Erythroblast (primary cell): ENCODE measurements at regions not wholly inside any gene's neighbourhood (a gene's known extent, or its start where the extent isn't known, plus 50 kb on each side); places are given as distances from the start of the nearest gene placed in this dataset.

Source experiments
- DNase-seq, 2 experiments: peaks; one replicate each; lab custom pipeline; 2025; lab: John Stamatoyannopoulos, UW
- GATA1 ChIP-seq: IDR thresholded peaks from 2 replicates; pipeline ENCODE4 v1.6.1; 2011; ENCODE audit warnings: low read depth, mild to moderate bottlenecking, control low read depth, low read length, moderate library complexity
- POLR2A ChIP-seq: IDR thresholded peaks from 2 replicates; pipeline ENCODE4 v1.6.1; 2011; ENCODE audit warnings: mild to moderate bottlenecking, low read length

DNA sequence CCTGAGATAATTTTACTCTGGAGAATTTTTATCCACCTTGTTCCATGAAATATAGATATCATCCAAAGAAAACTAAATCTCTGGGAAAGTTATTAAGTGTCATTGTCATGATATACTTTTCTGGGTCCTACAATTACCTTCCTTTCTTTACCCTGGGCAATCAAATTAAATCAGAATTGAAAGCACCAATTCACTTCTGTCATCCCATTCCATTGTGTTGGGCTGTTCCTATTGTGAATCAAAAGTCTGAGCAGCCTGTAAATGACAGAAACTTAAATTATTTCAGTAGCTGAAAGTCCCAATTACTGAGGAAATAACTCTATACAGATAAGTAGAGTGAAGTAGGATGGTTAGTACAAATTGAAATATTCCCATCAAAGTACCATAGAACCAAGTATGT, 1284.2 kb downstream of the EFNB2 start:
- DNase-seq = no peak
- TF ChIP-seq GATA1 = no peak
- TF ChIP-seq POLR2A = no peak

DNA sequence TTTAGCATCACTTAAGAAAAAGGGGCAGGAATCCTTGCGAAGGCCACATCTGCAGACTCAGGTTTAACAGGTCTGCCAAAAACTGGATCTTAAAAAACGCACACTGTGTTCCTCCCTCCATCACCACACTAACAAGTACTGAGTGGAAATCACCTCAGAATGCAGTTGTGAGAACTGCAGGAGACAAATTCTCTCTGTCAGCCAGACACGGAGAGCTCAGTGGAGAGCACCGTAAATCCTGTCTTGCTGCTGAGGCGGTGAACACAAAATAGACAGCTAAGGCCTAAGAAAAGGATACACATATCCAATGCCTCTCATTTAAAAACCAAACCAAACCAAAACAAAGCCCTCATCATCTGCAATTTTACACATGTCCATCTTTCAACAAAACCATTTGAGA, 1287.6 kb downstream of the EFNB2 start:
- no peak for TF ChIP-seq POLR2A
- no peak for TF ChIP-seq GATA1
- DNase-seq = no peak

DNA sequence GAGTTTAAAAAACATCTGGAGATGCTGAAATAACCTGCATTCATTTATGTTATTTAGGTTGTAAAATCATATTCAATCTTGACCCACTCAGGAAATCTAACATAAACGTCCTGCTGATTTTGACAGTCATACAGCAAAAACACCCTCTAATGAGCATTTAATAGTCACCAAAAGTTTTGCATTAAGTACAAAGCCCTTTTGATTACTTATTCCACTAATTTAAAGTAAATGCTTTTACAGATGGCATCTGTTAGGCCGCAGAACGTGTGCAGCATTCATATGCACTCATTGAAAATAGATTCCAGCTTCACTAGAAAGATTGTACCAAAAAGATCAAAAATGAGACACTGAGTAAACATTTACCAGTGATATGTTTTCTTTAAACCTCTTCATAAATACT, 1295.1 kb downstream of the EFNB2 start:
- no peak for DNase-seq
- no peak for TF ChIP-seq GATA1
- no peak for TF ChIP-seq POLR2A

DNA sequence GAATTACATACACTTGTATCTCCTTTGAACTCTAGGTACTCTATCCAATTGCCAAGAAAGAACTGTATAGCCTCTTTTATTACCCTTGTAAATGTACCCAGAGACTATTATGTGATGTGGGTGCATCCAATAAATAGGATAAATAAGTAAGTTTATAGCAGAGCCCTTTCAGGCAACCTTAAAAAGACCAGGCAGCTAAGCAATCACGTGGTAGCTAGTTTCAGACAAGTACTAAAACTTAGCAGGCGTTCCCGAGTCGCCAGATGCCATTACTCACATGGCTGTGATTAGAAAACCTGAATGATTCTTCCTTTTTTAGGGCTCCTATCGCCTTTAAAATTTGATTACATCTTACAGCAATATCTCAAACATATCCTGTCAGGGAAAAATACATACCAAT, 1303.0 kb downstream of the EFNB2 start:
- no peak for DNase-seq
- TF ChIP-seq GATA1 (no peak), POLR2A (no peak)

DNA sequence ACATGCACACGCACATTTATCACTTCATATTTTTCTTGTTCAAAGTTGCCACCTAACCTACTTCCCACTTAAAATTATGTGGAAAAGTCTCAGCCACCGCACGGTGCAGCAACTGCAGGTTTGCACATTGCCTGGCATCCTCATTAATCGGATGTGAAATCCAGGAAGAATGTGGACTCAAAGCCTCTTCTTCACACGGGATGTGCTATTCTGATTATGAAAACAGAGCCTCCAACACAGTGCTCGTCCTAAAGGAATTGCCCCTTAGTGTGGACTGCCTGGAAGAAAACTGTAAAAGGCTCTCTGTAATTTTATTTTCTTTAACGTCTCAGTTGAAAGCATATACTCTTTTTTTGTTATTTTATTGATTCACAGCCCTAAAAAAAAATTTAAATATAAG, 1303.5 kb downstream of the EFNB2 start:
- TF ChIP-seq GATA1 = no peak
- DNase-seq = no peak

DNA sequence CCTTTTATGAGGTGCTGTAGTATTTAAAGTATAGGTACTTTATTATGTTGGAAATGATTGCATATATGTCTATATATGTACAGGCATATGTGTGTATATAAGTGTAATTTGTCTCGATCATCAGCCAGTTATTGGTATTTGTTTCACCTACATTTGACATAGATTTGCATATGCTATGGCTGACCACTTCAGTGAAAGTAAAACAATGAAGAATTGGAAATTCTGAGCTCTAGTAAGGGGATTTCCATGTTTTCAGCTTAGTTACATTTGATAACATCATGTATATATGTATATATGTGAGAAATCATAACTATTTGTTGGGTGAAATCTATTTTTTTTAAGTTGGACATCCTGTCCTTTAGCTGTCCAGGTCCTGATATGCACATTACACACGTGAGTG, 1303.9 kb downstream of the EFNB2 start:
- no peak for DNase-seq
- TF ChIP-seq GATA1 = no peak
- no peak for TF ChIP-seq POLR2A

DNA sequence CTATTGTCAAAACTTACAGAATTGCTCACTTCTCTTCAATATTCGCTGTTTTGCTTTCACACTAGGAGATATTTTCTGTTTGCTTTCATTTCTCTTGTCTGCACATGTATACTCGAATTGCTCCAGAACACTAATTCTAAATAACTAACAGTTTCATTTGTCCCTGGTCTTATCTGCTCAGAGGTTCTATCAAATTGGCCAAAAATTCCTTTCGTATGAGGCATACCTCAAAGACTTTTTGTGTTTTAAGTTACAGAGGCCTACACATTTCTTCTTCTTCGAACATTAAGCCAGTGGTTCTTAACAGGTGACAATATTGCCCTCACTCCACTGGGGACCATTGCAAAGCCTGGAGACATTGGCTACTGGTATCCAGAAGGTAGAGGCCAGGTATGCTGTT, 1314.6 kb downstream of the EFNB2 start:
- no peak for TF ChIP-seq GATA1
- no peak for TF ChIP-seq POLR2A

DNA sequence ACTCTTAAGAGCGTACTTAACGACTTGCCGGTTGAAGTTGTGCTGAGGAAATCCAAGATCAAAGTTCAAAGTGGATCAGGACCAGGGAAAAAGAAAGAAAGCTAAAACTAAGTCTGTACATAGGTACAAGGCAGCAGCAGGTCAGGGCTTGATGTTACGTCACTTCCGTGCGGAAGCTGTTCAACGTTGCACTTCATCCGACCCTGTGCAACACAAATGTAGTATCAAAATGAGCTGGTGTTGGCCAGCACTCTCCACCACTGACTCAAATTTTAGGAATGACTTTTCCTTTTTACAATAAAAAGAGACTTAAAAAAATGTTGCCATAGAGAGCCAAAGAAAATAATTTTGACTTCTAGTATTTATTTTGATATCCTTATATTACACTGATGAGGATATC, 1315.4 kb downstream of the EFNB2 start:
- no peak for DNase-seq
- TF ChIP-seq GATA1 = no peak
- no peak for TF ChIP-seq POLR2A

More for the DNA sequence above, 1314.6 kb downstream of the EFNB2 start:
- DNase-seq = no peak

DNA sequence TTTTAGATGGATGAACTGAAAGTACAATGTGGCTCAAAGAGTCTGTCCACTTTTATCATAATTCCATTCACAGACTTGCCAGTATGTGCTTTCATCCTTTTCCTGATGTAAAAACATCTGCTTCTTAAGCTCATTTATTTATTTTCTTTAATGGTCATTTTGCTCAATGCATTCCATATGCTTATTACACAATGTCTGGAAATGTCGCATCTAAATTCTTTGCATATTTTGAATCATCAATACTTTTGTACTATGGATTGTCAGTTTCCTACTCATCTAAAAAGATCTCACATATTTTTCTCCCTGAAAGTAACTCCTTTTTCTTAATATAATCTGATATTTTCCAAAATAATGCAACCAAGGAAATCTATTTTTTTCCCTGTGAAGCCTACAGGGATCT, 1315.8 kb downstream of the EFNB2 start:
- no peak for TF ChIP-seq POLR2A
- DNase-seq = no peak

DNA sequence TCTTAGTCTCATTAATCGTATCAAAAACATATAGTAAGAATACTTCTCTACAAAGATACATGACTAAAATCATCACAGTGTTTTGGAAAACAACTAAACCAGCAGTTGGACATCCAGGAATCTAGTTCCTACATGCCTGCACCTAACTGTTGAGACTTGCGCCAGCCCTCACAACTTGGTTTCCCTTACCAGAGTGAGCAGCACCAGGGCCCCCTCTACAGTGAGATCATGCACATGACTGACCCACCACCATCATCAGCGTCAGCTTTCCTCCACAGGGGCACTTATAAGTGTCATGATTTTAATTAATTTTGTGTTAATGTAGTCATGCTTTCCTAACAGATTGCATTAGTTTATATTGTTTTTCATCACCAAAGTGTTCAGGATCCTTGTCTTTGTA, 1322.0 kb downstream of the EFNB2 start:
- peak in 1 of 2 experiments; percentile 1 for DNase-seq
- no peak for TF ChIP-seq GATA1
- TF ChIP-seq POLR2A = no peak

DNA sequence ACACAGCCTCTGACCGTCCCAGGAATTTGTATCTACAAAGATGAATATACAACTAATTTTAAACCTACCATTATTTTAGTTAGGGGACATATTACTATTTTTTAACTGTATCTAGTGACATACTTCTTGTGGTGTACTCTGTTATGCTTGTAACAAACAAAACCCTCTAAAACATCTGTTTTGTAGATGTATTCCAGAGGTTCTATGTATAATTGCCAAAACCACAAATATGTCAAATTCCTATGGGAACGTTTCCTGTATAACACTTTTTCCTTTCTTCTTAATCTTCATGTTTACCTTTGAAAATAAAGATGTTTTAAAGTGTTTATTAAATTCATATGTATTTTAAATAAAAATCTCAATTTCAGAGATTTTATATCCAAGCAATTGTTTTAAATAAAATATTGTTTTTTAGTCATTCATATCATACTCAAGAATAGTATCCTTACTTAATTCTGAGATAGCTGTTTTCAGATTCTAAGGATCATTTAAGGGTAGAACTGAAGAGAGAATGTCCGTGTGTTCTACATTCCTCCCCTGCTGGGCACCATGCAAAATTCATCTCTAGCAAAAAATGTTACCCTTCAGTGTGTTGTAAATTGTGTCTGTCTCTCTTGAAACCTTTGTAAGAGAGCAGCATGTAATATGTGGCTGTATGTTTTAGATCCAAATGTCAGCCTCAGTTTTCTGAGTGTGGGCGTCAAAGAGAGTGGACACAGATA, 1327.7 kb downstream of the EFNB2 start:
- DNase-seq = no peak
- no peak for TF ChIP-seq GATA1
- no peak for TF ChIP-seq POLR2A

DNA sequence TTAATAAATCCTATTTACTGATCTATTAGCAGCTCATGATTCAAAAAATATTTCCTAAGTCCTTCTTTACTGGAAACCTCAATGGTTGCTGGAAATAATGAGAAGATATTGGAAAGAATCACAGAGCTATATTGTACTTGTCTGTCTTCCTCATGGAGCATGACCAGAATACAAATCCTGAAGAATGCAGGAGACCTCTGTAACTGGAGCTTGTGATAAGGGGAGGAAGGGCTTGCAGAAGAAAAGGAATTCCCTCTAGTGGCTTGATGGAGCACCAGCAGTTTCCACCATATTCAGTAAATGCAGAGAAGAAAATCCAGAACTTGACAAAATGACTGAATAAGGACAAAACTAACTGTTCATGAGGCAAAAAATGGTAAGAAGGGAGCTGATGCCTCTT, 1333.1 kb downstream of the EFNB2 start:
- peak in 1 of 2 experiments; percentile 8 for DNase-seq
- TF ChIP-seq POLR2A = no peak
- TF ChIP-seq GATA1 = no peak

DNA sequence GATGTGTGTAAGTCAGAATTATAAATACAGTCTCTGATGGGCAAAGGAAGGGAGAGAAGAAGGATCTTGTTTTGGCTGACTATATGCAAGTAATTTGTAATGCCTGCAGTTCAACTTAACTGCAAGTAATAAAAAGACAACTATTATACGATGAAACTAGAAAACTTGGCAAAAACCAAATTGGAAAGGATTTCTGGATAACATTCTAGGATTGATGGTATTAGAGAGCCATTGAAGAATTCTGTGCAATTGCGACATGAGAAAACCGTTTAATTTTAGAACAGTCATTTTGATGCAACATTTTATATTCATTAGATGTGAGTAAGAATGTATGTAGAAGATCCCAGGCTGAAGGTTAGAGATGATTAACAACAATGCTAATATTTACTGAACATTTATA, 1334.1 kb downstream of the EFNB2 start:
- no peak for DNase-seq
- no peak for TF ChIP-seq POLR2A
- no peak for TF ChIP-seq GATA1

DNA sequence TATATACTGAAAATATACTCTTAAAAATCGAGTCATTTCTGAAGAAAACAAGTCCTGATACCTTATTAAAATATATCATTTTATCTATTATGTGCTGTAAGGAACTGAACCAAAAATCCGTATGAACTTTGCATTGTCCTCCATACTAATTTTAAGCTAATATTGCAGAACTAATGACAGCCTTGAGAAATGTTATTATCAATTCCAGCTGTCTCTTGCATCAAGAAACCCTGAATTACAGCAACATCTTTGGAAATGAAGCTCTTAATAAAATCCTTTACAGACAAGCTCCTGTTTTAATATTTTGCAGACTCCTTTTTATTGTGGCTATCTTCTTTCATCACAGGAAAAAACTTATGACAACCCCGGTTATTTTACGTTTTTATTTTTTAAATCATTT, 1335.3 kb downstream of the EFNB2 start:
- DNase-seq = no peak
- TF ChIP-seq POLR2A = no peak
- no peak for TF ChIP-seq GATA1

DNA sequence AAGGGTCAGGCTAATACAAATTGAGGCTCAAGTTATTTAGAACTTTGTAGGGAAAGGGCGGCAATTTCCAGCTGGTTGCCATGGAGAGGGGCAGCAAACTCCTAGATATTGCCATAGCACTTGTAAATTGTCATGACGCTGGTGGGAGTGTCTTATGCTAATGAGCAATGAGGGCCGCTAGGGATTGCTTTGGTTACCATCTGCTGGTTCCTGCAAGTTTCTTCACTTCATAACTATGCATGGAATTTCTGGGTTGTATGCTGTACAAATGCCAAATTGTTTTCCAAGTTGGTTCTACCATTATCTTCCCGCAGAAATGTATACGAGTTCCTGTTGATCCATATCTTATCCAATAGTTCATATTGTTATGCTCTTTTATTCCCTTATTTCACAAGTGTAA, 1339.4 kb downstream of the EFNB2 start:
- DNase-seq = no peak
- TF ChIP-seq GATA1 = no peak
- TF ChIP-seq POLR2A = no peak

DNA sequence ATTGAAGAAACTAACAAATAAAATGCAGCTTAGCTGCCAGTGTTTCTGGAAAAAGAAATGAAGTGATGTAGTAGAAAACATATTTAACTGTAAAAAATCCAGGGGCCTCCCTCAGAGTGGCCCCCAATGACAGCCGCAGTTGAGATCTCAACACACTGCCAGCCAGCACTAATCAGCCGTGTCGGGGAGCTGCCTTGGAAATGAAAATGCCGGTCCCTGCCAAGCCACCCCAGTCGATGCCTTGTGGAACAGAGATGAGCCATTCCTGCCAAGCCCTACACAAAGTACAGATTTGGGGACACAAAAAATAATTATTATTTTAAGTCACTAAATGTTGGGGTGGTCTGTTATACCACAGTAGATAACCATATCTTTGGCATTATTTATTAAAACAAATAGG, 1342.4 kb downstream of the EFNB2 start:
- TF ChIP-seq POLR2A (no peak), GATA1 (no peak)

More for the DNA sequence above, 1342.4 kb downstream of the EFNB2 start:
- no peak for DNase-seq
